ENCODE measurements at regions not wholly inside any gene's neighbourhood (a gene's known extent, or its start where the extent isn't known, plus 50 kb on each side); places are given as distances from the start of the nearest gene placed in this dataset.

- TF ChIP-seq POLR2AphosphoS5 (IDR thresholded peaks at IDR 0.05; ENCODE audit: low read length): no peak
- no peak for TF ChIP-seq TBL1XR1 (IDR thresholded peaks at IDR 0.05; ENCODE audit: low read depth, low read length)
- TF ChIP-seq NFXL1 (IDR thresholded peaks at IDR 0.05; ENCODE audit: borderline replicate concordance): no peak
- no peak for TF ChIP-seq CREM (IDR thresholded peaks at IDR 0.05; ENCODE audit: low read depth)
- no peak for TF ChIP-seq ELK1 (IDR thresholded peaks at IDR 0.05; ENCODE audit: low read depth, low read length)
- no peak for TF ChIP-seq BRCA1 (IDR thresholded peaks at IDR 0.05; ENCODE audit: low read depth, low read length)
- TF ChIP-seq NFIC (IDR thresholded peaks at IDR 0.05; ENCODE audit: low read depth, low read length): no peak
- TF ChIP-seq CTCF (IDR thresholded peaks at IDR 0.05 in 2 of 3, conservative IDR thresholded peaks at IDR 0.05 in 1 of 3; ENCODE audit: control insufficient read depth in 2 of 3, extremely low read depth in 1 of 3, insufficient read depth in 1 of 3, low read depth in 3 of 3, low read length in 3 of 3): no peak
Observed at GRCh38 chr12:88398031-88398430, 182.2 kb downstream of the KITLG start.
